Keratinocyte (primary cell): ENCODE measurements at regions not wholly inside any gene's neighbourhood (a gene's known extent, or its start where the extent isn't known, plus 50 kb on each side); places are given as distances from the start of the nearest gene placed in this dataset.

Experiments used
- CTCF ChIP-seq, 3 experiments: IDR thresholded peaks in 1 of 3; conservative IDR thresholded peaks in 1 of 3; optimal IDR thresholded peaks in 1 of 3; 2 replicates in 2 of 3; 3 replicates in 1 of 3; pipeline versions ENCODE3 to v1.5.1; 2011; ENCODE audit warnings: low read length in 3 of 3, mild to moderate bottlenecking in 3 of 3, moderate library complexity in 2 of 3, control low read depth in 1 of 3, inconsistent platforms in 1 of 3; ENCODE audit not compliant: insufficient read depth in 2 of 3; ENCODE audit errors: extremely low read depth in 1 of 3
- EZH2 ChIP-seq: IDR thresholded peaks from one replicate; pipeline ENCODE4 v1.6.1; 2012; ENCODE audit warnings: inconsistent platforms, mild to moderate bottlenecking, low read length, moderate library complexity

- no peak for TF ChIP-seq CTCF (optimal IDR thresholded peaks at IDR 0.05 in 1 of 3, IDR thresholded peaks at IDR 0.05 in 1 of 3, conservative IDR thresholded peaks at IDR 0.05 in 1 of 3; ENCODE audit: extremely low read depth in 1 of 3, insufficient read depth in 2 of 3, low read length in 3 of 3)
- TF ChIP-seq EZH2: no peak
Measured at GRCh38 chr5:16306812-16307211, 127.2 kb upstream of the MARCHF11 start.
